ENCODE measurements at regions not wholly inside any gene's neighbourhood (a gene's known extent, or its start where the extent isn't known, plus 50 kb on each side); places are given as distances from the start of the nearest gene placed in this dataset.

DNA sequence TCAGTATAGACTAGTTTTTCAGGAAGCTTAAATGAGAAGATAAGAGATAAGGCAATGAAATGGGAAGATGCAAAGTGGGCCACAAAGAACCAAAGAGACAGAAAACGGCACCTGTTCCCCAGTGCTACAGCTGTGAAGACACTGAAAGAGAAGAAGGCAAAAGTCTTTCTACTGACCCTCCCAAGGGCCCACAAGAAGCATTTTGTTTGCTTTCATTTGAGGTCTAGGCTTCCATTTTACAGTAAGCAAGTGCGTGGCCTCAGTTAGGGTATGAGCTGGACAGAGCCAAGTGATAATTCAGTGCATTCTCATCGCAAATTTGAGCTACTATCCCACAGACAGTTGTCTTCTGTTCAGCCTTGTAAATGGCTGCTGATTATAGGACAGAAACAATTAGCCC is 53.4 kb upstream of the STK17B start:
- intact Hi-C loops (cut with DNase I): no loop called here
- 88 to 92% methylated on average over 3 of the region's 3 CpGs for WGBS, 2 donors

DNA sequence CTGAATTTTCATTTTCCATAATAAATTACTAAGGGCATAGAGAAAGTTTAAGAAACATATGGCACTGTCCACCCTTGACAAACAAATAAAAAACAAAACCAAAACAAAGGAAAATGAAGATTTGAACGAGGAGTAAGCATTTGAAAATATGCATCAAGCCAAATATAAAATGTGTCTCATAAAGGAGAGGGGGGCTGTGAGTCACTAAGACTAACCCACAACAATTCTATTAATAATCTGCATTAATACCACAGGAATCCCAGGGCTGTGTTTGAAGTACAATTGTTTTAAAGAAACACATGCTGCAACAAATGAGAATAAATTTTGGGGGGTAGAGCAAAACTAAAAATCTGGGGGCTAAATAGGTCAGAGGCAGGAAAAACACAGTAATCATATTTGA is 53.8 kb upstream of the STK17B start:
- intact Hi-C loops (cut with DNase I): no loop called here
- H3K4me3 ChIP-seq: no peak overlapping the region
- TF ChIP-seq, protein P1, sequence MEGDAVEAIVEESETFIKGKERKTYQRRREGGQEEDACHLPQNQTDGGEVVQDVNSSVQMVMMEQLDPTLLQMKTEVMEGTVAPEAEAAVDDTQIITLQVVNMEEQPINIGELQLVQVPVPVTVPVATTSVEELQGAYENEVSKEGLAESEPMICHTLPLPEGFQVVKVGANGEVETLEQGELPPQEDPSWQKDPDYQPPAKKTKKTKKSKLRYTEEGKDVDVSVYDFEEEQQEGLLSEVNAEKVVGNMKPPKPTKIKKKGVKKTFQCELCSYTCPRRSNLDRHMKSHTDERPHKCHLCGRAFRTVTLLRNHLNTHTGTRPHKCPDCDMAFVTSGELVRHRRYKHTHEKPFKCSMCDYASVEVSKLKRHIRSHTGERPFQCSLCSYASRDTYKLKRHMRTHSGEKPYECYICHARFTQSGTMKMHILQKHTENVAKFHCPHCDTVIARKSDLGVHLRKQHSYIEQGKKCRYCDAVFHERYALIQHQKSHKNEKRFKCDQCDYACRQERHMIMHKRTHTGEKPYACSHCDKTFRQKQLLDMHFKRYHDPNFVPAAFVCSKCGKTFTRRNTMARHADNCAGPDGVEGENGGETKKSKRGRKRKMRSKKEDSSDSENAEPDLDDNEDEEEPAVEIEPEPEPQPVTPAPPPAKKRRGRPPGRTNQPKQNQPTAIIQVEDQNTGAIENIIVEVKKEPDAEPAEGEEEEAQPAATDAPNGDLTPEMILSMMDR (IDR thresholded peaks at IDR 0.05): no peak
- no peak overlapping the region for H3K27ac ChIP-seq
- no peak for DNase-seq
- peaks cover 0 to 2% (median 0%) of the 10 kb centered on the region in 11 donors for H3K9me3 ChIP-seq
- WGBS, 2 donors: 50 to 56% methylated on average over 1 of the region's 1 CpG
- H3K4me1 ChIP-seq: peaks cover 0 to 29% (median 0%) of the 10 kb centered on the region in 9 donors
- peaks cover 0 to 88% (median 8%) of the 10 kb centered on the region in 9 donors for H3K36me3 ChIP-seq
- ATAC-seq: no peak
- no peaks in the 10 kb centered on the region for H3K27me3 ChIP-seq

More for the DNA sequence above, 53.4 kb upstream of the STK17B start:
- H3K36me3 ChIP-seq: peaks cover 0 to 88% (median 8%) of the 10 kb centered on the region in 9 donors
- peaks cover 0 to 29% (median 0%) of the 10 kb centered on the region in 9 donors for H3K4me1 ChIP-seq
- no peaks in the 10 kb centered on the region for H3K27me3 ChIP-seq
- TF ChIP-seq, protein P1 (IDR thresholded peaks at IDR 0.05): no peak
- ATAC-seq (no peak), DNase-seq (no peak)
- peaks cover 0 to 2% (median 0%) of the 10 kb centered on the region in 11 donors for H3K9me3 ChIP-seq
- no peak overlapping the region for H3K27ac ChIP-seq
- H3K4me3 ChIP-seq: no peak overlapping the region

DNA sequence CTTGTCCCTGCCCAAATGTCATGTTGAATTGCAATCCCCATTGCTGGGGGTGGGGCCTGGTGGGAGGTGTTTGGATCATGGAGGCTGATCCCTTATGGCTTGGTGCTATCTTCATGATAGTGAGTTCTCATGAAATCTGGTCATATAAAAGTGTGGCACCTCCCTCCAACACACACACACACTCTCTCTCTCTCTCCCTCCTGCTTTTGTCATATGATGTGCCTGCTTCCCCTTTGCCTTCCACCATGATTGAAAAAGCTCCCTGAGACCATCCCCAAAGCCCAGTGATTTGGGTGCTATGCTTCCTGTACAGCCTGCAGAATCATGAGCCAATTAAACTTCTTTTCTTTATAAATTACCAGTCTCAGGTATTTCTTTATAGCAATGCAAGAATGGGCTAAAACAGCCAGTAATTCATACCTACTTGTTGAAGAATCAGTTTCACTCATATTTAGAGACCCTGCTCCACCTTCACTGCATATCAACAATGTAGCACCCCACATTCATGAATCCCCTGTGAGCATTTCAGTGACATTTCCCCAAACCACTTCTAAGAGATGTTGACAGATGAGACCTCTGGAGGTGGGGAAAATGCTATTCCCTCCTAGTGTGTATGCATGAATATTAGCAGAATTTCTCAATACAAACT is 54.8 kb upstream of the STK17B start:
- TF ChIP-seq, protein P1 (IDR thresholded peaks at IDR 0.05): no peak
- no peak for DNase-seq
- no peak overlapping the region for H3K4me3 ChIP-seq
- peaks cover 0 to 80% (median 8%) of the 10 kb centered on the region in 9 donors for H3K36me3 ChIP-seq
- peaks cover 0 to 2% (median 0%) of the 10 kb centered on the region in 11 donors for H3K9me3 ChIP-seq
- no peak overlapping the region for H3K27ac ChIP-seq
- intact Hi-C loops (cut with DNase I): no loop called here
- no peaks in the 10 kb centered on the region for H3K27me3 ChIP-seq
- no peak for ATAC-seq
- peaks cover 0 to 29% (median 0%) of the 10 kb centered on the region in 9 donors for H3K4me1 ChIP-seq

DNA sequence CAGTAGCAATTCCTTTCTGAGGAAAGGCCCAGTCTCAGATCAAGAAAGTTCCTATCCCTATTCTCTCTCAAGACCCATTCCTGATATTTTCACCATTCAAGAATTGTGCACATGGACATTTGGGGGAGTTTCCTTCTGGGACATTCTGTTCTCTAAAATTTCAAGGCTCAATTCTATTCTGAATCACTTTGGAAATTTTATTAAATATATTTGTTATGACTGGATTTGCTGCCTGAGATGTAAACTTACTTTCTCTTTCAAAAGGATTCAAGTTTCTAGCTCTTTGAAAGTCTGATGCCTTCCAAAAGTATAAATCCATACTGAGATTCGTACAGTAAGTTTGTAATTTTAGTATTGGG is 55.3 kb upstream of the STK17B start:
- H3K9me3 ChIP-seq: peaks cover 0 to 2% (median 0%) of the 10 kb centered on the region in 11 donors
- peaks cover 0 to 29% (median 0%) of the 10 kb centered on the region in 9 donors for H3K4me1 ChIP-seq
- H3K4me3 ChIP-seq: no peak overlapping the region
- WGBS, 2 donors: 90 to 98% methylated on average over 1 of the region's 1 CpG
- ATAC-seq (no peak), DNase-seq (no peak)
- TF ChIP-seq, protein P1 (IDR thresholded peaks at IDR 0.05): no peak
- H3K36me3 ChIP-seq: peaks cover 0 to 75% (median 5%) of the 10 kb centered on the region in 9 donors
- H3K27ac ChIP-seq: no peak overlapping the region
- intact Hi-C loops (cut with DNase I): no loop called here
- H3K27me3 ChIP-seq: no peaks in the 10 kb centered on the region
